ENCODE measurements at regions not wholly inside any gene's neighbourhood (a gene's known extent, or its start where the extent isn't known, plus 50 kb on each side); places are given as distances from the start of the nearest gene placed in this dataset.

GRCh38 chr7:91543646-91544045 lies 279.4 kb downstream of the FZD1 start:
- no TSS peak for BruUV-seq (replicated peaks)

DNA sequence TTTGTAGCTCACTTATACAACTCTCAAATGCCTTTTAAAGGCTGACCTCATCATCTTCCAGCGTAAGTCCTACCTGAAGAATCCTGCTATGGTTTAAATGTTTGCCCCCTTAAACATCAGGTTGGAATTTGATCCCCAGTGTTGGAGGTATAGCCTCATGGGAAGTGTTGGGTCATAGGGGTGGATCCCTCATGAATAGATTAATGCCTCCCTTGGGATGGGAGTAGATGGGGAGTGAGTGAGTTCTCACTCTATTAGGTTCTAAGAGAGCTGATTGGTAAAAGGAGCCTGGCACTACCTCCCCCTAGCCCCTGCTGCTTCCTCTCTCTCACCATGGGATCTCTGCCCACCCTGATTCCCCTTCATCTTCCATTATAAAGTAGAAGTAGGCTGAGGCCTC lies 285.6 kb downstream of the FZD1 start:
- TF ChIP-seq ATF7 (IDR thresholded peaks at IDR 0.05; ENCODE audit: low read depth) (no peak), FOXK2 (IDR thresholded peaks at IDR 0.05) (no peak), ZNF274 (IDR thresholded peaks at IDR 0.05; ENCODE audit: insufficient read depth, insufficient read length) (no peak), TCF7 (IDR thresholded peaks at IDR 0.05; ENCODE audit: borderline replicate concordance) (no peak), BHLHE40 (IDR thresholded peaks at IDR 0.05; ENCODE audit: borderline replicate concordance in 1 of 2, low read depth in 2 of 2, low read length in 1 of 2) (no peak), LARP7 (IDR thresholded peaks at IDR 0.05) (no peak), HDAC6 (IDR thresholded peaks at IDR 0.05; ENCODE audit: unreplicated experiment) (no peak), IKZF1 (conservative IDR thresholded peaks at IDR 0.05) (no peak), PAX8 (IDR thresholded peaks at IDR 0.05) (no peak), ZNF622 (IDR thresholded peaks at IDR 0.05) (no peak), NR2C2 (IDR thresholded peaks at IDR 0.05; ENCODE audit: borderline replicate concordance, control insufficient read depth, insufficient read length, low read depth) (no peak), NBN (IDR thresholded peaks at IDR 0.05) (no peak), RAD51 (IDR thresholded peaks at IDR 0.05) (no peak), EZH2 (IDR thresholded peaks at IDR 0.05; ENCODE audit: borderline replicate concordance, control insufficient read depth, low read depth, low read length) (no peak), EP300 (IDR thresholded peaks at IDR 0.05; ENCODE audit: borderline replicate concordance in 1 of 2, control insufficient read depth in 1 of 2, low read depth in 2 of 2, low read length in 2 of 2) (no peak), CHD2 (IDR thresholded peaks at IDR 0.05; ENCODE audit: borderline replicate concordance, low read depth, low read length) (no peak)
- ATAC-seq (no peak), FAIRE-seq (no peak), DNase-seq (ENCODE audit: low read depth, low spot score) (no peak)
- no TSS peak for BruUV-seq (replicated peaks)
- Histone ChIP-seq H3K36me3 (ENCODE audit: control insufficient read depth in 2 of 2, insufficient read depth in 2 of 2, low read length in 1 of 2) (no peaks in the 10 kb centered on the region), H3K79me2 (ENCODE audit: control insufficient read depth, insufficient read depth, low read length) (no peaks in the 10 kb centered on the region), H3K9me3 (replicated peaks; ENCODE audit: control insufficient read depth, insufficient read depth, low read length) (no peaks in the 10 kb centered on the region), H3K4me1 (ENCODE audit: control insufficient read depth, insufficient read depth, low read length) (no peaks in the 10 kb centered on the region), H3K27ac (ENCODE audit: control insufficient read depth, insufficient read depth) (no peak overlapping the region), H4K20me1 (ENCODE audit: control insufficient read depth, insufficient read depth) (no peaks in the 10 kb centered on the region), H3K4me2 (ENCODE audit: control insufficient read depth, insufficient read depth) (no peak overlapping the region), H2AFZ (ENCODE audit: control insufficient read depth, low read depth, low read length) (no peak overlapping the region), H3K4me3 (no peak overlapping the region), H3K9ac (ENCODE audit: control insufficient read depth, insufficient read depth, low read length) (no peak overlapping the region), H3K27me3 (replicated peaks in 1 of 2; ENCODE audit: control insufficient read depth in 2 of 2, insufficient read depth in 2 of 2, low read length in 1 of 2) (peaks cover 0 to 4% of the 10 kb centered on the region in 2 experiments; a peak in 1 of 4 replicates)
- WGBS (ENCODE audit: insufficient coverage, insufficient replicate concordance, low lambda C conversion rate, missing lambda C conversion rate): 0% methylated on average over 1 of the region's 1 CpG
- intact Hi-C loops (cut with micrococcal nuclease; ENCODE audit: unreplicated experiment) (no loop called here), in situ Hi-C loops (cut with MboI) (no loop called here)
- POLR2A ChIA-PET: no interaction called here
- RAD21 ChIA-PET (ENCODE audit: unreplicated experiment): no interaction called here
- CTCF ChIA-PET: no interaction called here
- SMC1A ChIA-PET (ENCODE audit: uncharacterized antibody, unreplicated experiment): no interaction called here

More at GRCh38 chr7:91543646-91544045, 279.4 kb downstream of the FZD1 start:
- no peaks in the 10 kb centered on the region for H3K9me3 ChIP-seq (replicated peaks; ENCODE audit: control insufficient read depth, insufficient read depth, low read length)
- no peak overlapping the region for H3K9ac ChIP-seq (ENCODE audit: control insufficient read depth, insufficient read depth, low read length)
- in situ Hi-C loops (cut with MboI) (no loop called here), intact Hi-C loops (cut with micrococcal nuclease; ENCODE audit: unreplicated experiment) (no loop called here)
- no peaks in the 10 kb centered on the region for H4K20me1 ChIP-seq (ENCODE audit: control insufficient read depth, insufficient read depth)
- TF ChIP-seq SREBF1 (IDR thresholded peaks at IDR 0.05; ENCODE audit: low read length) (no peak), RB1 (IDR thresholded peaks at IDR 0.05; ENCODE audit: borderline replicate concordance) (no peak)
- ChIA-PET CTCF (no interaction called here), SMC1A (ENCODE audit: uncharacterized antibody, unreplicated experiment) (no interaction called here), RAD21 (ENCODE audit: unreplicated experiment) (no interaction called here), POLR2A (no interaction called here)
- H3K27ac ChIP-seq (ENCODE audit: control insufficient read depth, insufficient read depth): no peak overlapping the region
- no peak overlapping the region for H3K4me3 ChIP-seq
- no peak for ATAC-seq
- no peak overlapping the region for H2AFZ ChIP-seq (ENCODE audit: control insufficient read depth, low read depth, low read length)
- no peak overlapping the region for H3K4me2 ChIP-seq (ENCODE audit: control insufficient read depth, insufficient read depth)
- FAIRE-seq: no peak
- H3K4me1 ChIP-seq (ENCODE audit: control insufficient read depth, insufficient read depth, low read length): no peaks in the 10 kb centered on the region
- no peaks in the 10 kb centered on the region for H3K27me3 ChIP-seq (replicated peaks in 1 of 2; ENCODE audit: control insufficient read depth in 2 of 2, insufficient read depth in 2 of 2, low read length in 1 of 2)
- WGBS (ENCODE audit: insufficient coverage, insufficient replicate concordance, low lambda C conversion rate, missing lambda C conversion rate): 0% methylated on average over 1 of the region's 1 CpG
- no peaks in the 10 kb centered on the region for H3K36me3 ChIP-seq (ENCODE audit: control insufficient read depth in 2 of 2, insufficient read depth in 2 of 2, low read length in 1 of 2)
- no peak for DNase-seq (ENCODE audit: low read depth, low spot score)
- no peaks in the 10 kb centered on the region for H3K79me2 ChIP-seq (ENCODE audit: control insufficient read depth, insufficient read depth, low read length)
